K562 (cell line): ENCODE measurements at regions not wholly inside any gene's neighbourhood (a gene's known extent, or its start where the extent isn't known, plus 50 kb on each side); places are given as distances from the start of the nearest gene placed in this dataset.

ENCODE experiments used
- ATAC-seq: fragments of 200-7000 bp; cut with Tn5 transposase; 3 replicates; pipeline ENCODE4 v1.9.1; 2020; ENCODE audit warnings: moderate library complexity
- BruUV-seq: library from RNA; stranded (reverse); fragments of 400-500 nt; replicated peaks from 2 replicates; lab custom pipeline; 2021; lab: Mats Ljungman, UMichigan
- CTCF ChIA-PET: fragments of 300-600 bp; formaldehyde crosslinking; extraction: SDS; loops from one replicate; lab custom pipeline; 2021; ENCODE audit warnings: low intra/inter-chr PET ratio; lab: Yijun Ruan, JAX
- POLR2A ChIA-PET: fragments of 300-600, 350-650 bp; sonication (Branson Sonifier 250); formaldehyde crosslinking; extraction: SDS; loops from one replicate; lab custom pipeline; 2021; ENCODE audit warnings: antibody characterized with exemption, inconsistent platforms; lab: Yijun Ruan, JAX
- DNase-seq, 4 experiments: peaks; one replicate each; pipeline versions ENCODE4 v3.0.0 to v3.0.0-alpha.2; 2011 to 2018; ENCODE audit warnings: low spot score in 3 of 4, mixed read lengths in 3 of 4; ENCODE audit errors: extremely low read depth in 1 of 4
- FAIRE-seq: peaks from 2 replicates; lab custom pipeline; 2011; peaks lifted over from hg19 to GRCh38; lab: Jason Lieb, UNC
- H2AFZ ChIP-seq: 2 replicates; pipeline ENCODE4 v1.6.0; 2011; ENCODE audit warnings: low read depth, low read length, control low read depth, inconsistent platforms
- H3K27ac ChIP-seq: fragments of 200-600 bp; 3 replicates; pipeline ENCODE4 v1.8.0; 2011; ENCODE audit warnings: low read depth, mild to moderate bottlenecking, control low read depth, inconsistent platforms, low read length, moderate library complexity, mixed read lengths; ENCODE audit errors: extremely low read depth
- H3K27me3 ChIP-seq, 2 experiments: fragments of 300-600 bp in 1 of 2; 2 replicates in 1 of 2; 3 replicates in 1 of 2; pipeline versions ENCODE4 v1.6.0 to v1.8.0; 2011; ENCODE audit warnings: inconsistent platforms in 2 of 2, low read length in 2 of 2, mild to moderate bottlenecking in 1 of 2, mixed read lengths in 1 of 2, moderate library complexity in 1 of 2; ENCODE audit not compliant: control insufficient read depth in 2 of 2, insufficient read depth in 2 of 2
- H3K36me3 ChIP-seq: fragments of 300-600 bp; 3 replicates; pipeline ENCODE4 v1.8.0; 2011; ENCODE audit warnings: mild to moderate bottlenecking, low read length, inconsistent platforms; ENCODE audit not compliant: control insufficient read depth, insufficient read depth
- H3K4me1 ChIP-seq, 2 experiments: fragments of 200-600 bp in 1 of 2; replicated peaks in 1 of 2; 2 replicates in 1 of 2; 3 replicates in 1 of 2; pipeline versions ENCODE4 v1.5.1 to v1.8.0; 2011; ENCODE audit warnings: inconsistent platforms in 2 of 2, low read length in 2 of 2, mild to moderate bottlenecking in 1 of 2, mixed read lengths in 1 of 2, moderate library complexity in 1 of 2; ENCODE audit not compliant: control insufficient read depth in 2 of 2, insufficient read depth in 2 of 2
- H3K4me2 ChIP-seq: 2 replicates; pipeline ENCODE4 v1.6.1; 2011; ENCODE audit warnings: low read length, control low read depth, inconsistent platforms, mixed read lengths; ENCODE audit not compliant: insufficient read depth
- H3K4me3 ChIP-seq: fragments of 200-600 bp; sonication (generic), shearing (Covaris generic); 2 replicates; pipeline ENCODE4 v1.5.1; 2016; ENCODE audit warnings: control low read depth, inconsistent platforms
- H3K79me2 ChIP-seq: fragments of 200-600 bp; 3 replicates; pipeline ENCODE4 v1.8.0; 2011; ENCODE audit warnings: low read length, inconsistent platforms; ENCODE audit not compliant: control insufficient read depth, insufficient read depth
- H3K9ac ChIP-seq, 2 experiments: 2 replicates each; pipeline versions ENCODE4 v1.6.0 to v1.6.1; 2011; ENCODE audit warnings: low read depth in 2 of 2, low read length in 2 of 2, control low read depth in 1 of 2, inconsistent platforms in 1 of 2, mild to moderate bottlenecking in 1 of 2, mixed read lengths in 1 of 2; ENCODE audit not compliant: insufficient read depth in 1 of 2
- H3K9me1 ChIP-seq: one replicate; pipeline ENCODE4 v1.6.0; 2011; ENCODE audit warnings: inconsistent platforms, mild to moderate bottlenecking, low read length, moderate library complexity; ENCODE audit not compliant: control insufficient read depth, insufficient read depth
- H3K9me3 ChIP-seq: replicated peaks from 2 replicates; pipeline ENCODE4 v1.5.1; 2011; ENCODE audit warnings: low read depth, low read length, inconsistent platforms; ENCODE audit not compliant: control insufficient read depth, insufficient read depth
- H4K20me1 ChIP-seq: replicated peaks from 2 replicates; pipeline ENCODE4 v1.6.1; 2011; ENCODE audit warnings: low read length, inconsistent platforms, mixed read lengths; ENCODE audit not compliant: control insufficient read depth, insufficient read depth
- CTCF ChIP-seq, 3 experiments: IDR thresholded peaks in 2 of 3; conservative IDR thresholded peaks in 1 of 3; 2 replicates each; pipeline ENCODE4 v1.5.1; 2011 to 2012; ENCODE audit warnings: low read length in 3 of 3, mild to moderate bottlenecking in 3 of 3, control low read depth in 2 of 3, improper control_type of control experiment in 1 of 3, inconsistent platforms in 1 of 3, low read depth in 1 of 3, mixed read lengths in 1 of 3, moderate library complexity in 1 of 3; ENCODE audit not compliant: insufficient read depth in 2 of 3
- DEAF1 ChIP-seq: fragments of 450-650 bp; formaldehyde crosslinking; IDR thresholded peaks from 2 replicates; pipeline ENCODE4 v1.4.0; 2020; ENCODE audit warnings: mild to moderate bottlenecking, moderate library complexity
- RAD21 ChIP-seq, 2 experiments: fragments of 250-450 bp in 1 of 2; fragments of 450-650 bp in 1 of 2; sonication (Bioruptor Pico) in 1 of 2; formaldehyde crosslinking in 1 of 2; IDR thresholded peaks in 1 of 2; conservative IDR thresholded peaks in 1 of 2; 2 replicates each; pipeline versions ENCODE4 v1.4.0 to v1.8.0; 2020 to 2022; ENCODE audit warnings: mild to moderate bottlenecking in 2 of 2, moderate library complexity in 1 of 2
- REST ChIP-seq, 2 experiments: fragments of 450-650 bp; formaldehyde crosslinking in 1 of 2; IDR thresholded peaks; 2 replicates each; pipeline versions ENCODE4 v1.4.0 to v1.6.1; 2014 to 2020; ENCODE audit warnings: mild to moderate bottlenecking in 2 of 2, borderline replicate concordance in 1 of 2, low read depth in 1 of 2
- WGBS: fragments of 100-300 bp; shearing (Covaris generic); methylation state at CpG from one replicate; pipeline ENCODE4 v1.1.6; 2016; ENCODE audit warnings: low coverage, mixed read lengths; ENCODE audit not compliant: insufficient coverage; ENCODE audit errors: missing lambda C conversion rate; 5-methylcytosine and 5-hydroxymethylcytosine counted together
- in situ Hi-C: fragments of 300-500 bp; cut with MboI; formaldehyde crosslinking; loops from 4 replicates; pipeline ENCODE4 v1.15.0; 2018; ENCODE audit warnings: inconsistent platforms, mixed read lengths
- intact Hi-C: fragments of 100-400 bp; cut with micrococcal nuclease; formaldehyde crosslinking; loops from 2 replicates; pipeline ENCODE4 v1.14.2; 2022

- Histone ChIP-seq H3K4me2 (no peak overlapping the region), H3K79me2 (no peaks in the 10 kb centered on the region), H3K27ac (no peak overlapping the region), H3K9ac (no peak overlapping the region), H4K20me1 (no peaks in the 10 kb centered on the region), H3K4me1 (no peaks in the 10 kb centered on the region; a peak in 1 of 5 replicates), H2AFZ (no peak overlapping the region), H3K27me3 (no peaks in the 10 kb centered on the region; a peak in 1 of 5 replicates), H3K36me3 (no peaks in the 10 kb centered on the region), H3K9me3 (peaks cover 3% of the 10 kb centered on the region), H3K4me3 (no peak overlapping the region), H3K9me1 (no peaks in the 10 kb centered on the region)
- FAIRE-seq, result peak; percentile 89
- DNase-seq, result peak; percentile 22 to 59 (median 39)
- CTCF ChIA-PET, result interaction anchor here (0.5 to 0.7 kb wide), 4 partner anchors 283 to 1290 kb away, joined by 3 to 4 read pairs (median 4); no protein-coding TSS in a partner anchor
- POLR2A ChIA-PET, result interaction anchor here (0.6 to 0.7 kb wide), 3 partner anchors 446 to 748 kb away, joined by 3 read pairs; no protein-coding TSS in a partner anchor
- intact Hi-C loops, result loop anchor here (1.0 to 5.0 kb wide), 3 partner anchors 381 to 711 kb away; no protein-coding TSS in a partner anchor
- BruUV-seq, result no TSS peak
- WGBS, result 13% methylated on average over 11 of the region's 11 CpGs
- ATAC-seq, result peak; percentile 80
- in situ Hi-C loops, result loop anchor here (5.0 to 25.0 kb wide), 3 partner anchors 441 to 1096 kb away; no protein-coding TSS in a partner anchor
- peak; percentile 52; the same call in 1 of the 2 replicates for TF ChIP-seq REST (IDR thresholded peaks at IDR 0.05; ENCODE audit: borderline replicate concordance)
- TF ChIP-seq REST (CRISPR knock-in tag; IDR thresholded peaks at IDR 0.05; ENCODE audit: low read depth), result no peak
- peak; percentile 66 to 83 for TF ChIP-seq RAD21 (CRISPR knock-in tag; conservative IDR thresholded peaks at IDR 0.05 in 1 of 2, IDR thresholded peaks at IDR 0.05 in 1 of 2)
- TF ChIP-seq CTCF (IDR thresholded peaks at IDR 0.05 in 2 of 3, conservative IDR thresholded peaks at IDR 0.05 in 1 of 3; ENCODE audit: insufficient read depth in 2 of 3, low read depth in 1 of 3, low read length in 3 of 3), result peak; percentile 59 to 77 (median 66); a peak in 5 of 6 replicates
- TF ChIP-seq DEAF1, result peak; percentile 54
Observed at GRCh38 chr20:52083627-52084232, 107.8 kb downstream of the ZFP64 start.
